Cerebellar nuclear complex (tissue), 1 donor: ENCODE measurements at regions not wholly inside any gene's neighbourhood (a gene's known extent, or its start where the extent isn't known, plus 50 kb on each side); places are given as distances from the start of the nearest gene placed in this dataset.

Experiments
- DNase-seq, 2 experiments: peaks; one replicate each; lab custom pipeline; 2025; lab: John Stamatoyannopoulos, UW

GRCh38 chr21:25375675-25376074 is 231.6 kb downstream of the MRPL39 start:
- no peak for DNase-seq

DNA sequence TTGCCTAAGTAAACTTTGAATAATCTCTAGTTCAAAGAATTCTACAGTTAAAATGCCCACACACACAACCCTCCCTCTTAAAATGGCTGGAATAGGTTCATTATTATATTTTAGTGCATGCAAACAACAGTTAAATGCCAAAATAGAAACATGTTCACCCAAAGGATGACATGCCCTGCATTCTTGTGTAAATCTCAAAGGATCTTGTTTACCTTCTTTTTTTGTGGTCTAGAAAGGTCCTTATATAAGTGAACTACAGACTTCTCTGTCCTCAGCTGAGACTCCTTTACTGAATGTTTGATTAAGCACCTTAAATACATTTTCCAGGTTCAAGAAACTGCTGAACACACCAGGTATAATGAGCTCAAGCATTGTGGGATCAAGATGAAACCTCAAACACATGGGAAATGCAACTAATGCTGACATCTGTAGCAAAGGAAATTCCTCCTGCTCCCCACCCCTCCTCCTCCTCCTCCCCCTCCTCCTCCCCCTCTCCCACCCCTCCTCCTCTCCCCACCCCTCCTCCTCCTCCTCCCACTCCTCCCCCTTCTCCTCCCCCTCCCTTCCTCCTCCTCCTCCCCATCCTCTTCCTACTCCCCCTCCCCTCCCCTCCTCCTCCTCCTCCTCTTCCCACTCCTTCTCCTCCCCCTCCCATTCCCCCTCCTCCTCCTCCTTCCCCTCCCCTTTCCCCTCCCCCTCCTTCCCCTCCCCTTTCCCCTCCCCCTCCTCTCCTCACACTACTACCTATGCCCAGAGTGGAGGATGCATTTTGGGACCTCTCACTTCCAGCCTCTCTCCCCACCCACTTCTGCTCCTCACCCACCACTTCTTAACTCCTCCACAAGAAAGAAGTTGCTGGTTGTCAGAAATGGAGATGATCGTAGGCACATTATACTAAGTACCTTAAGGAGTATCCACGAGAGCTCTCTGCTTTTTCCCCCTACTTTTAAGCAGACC is 233.9 kb downstream of the MRPL39 start:
- DNase-seq = no peak

GRCh38 chr21:25371841-25372425 is 235.3 kb downstream of the MRPL39 start:
- DNase-seq = no peak

GRCh38 chr21:25370311-25370744 is 237.0 kb downstream of the MRPL39 start:
- no peak for DNase-seq

GRCh38 chr21:25369524-25370300 is 237.6 kb downstream of the MRPL39 start:
- DNase-seq = no peak

DNA sequence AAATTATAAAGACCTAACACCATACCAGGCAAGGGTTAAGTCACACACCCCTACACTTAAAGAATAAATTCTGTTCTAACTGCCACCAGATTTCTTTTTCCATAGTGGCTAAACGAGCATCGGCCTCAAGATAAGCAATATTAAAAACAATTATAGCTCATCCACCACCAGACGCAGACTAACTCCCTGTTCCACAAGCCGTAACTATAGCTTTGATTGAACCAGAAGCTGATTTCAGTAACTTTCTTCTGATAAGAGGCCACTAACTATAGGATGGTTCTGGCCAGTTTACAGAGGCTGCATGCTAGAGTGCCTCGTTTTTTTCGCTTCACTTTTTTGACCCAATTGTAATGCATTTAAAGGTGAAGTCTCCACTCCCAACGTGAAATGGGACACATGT is 238.8 kb downstream of the MRPL39 start:
- DNase-seq = no peak

DNA sequence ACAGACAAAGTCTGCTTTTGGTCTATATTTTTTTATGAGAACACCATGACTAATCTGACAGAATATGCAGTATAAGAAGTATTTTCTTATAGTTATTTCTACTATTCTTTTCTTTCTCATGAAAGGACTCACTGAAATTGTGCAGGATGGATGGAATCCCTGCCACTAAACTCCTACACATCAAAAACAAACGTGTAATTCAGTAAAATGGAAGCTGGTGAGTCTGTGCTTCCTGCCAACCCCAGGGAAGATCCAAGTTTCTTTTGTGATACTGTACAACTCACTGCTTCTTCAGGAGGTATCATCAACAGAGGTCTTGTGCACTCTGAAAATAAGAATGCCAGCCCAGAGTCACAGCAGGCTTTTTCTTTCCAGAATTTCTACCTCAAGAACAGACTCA is 241.2 kb downstream of the MRPL39 start:
- DNase-seq = no peak

DNA sequence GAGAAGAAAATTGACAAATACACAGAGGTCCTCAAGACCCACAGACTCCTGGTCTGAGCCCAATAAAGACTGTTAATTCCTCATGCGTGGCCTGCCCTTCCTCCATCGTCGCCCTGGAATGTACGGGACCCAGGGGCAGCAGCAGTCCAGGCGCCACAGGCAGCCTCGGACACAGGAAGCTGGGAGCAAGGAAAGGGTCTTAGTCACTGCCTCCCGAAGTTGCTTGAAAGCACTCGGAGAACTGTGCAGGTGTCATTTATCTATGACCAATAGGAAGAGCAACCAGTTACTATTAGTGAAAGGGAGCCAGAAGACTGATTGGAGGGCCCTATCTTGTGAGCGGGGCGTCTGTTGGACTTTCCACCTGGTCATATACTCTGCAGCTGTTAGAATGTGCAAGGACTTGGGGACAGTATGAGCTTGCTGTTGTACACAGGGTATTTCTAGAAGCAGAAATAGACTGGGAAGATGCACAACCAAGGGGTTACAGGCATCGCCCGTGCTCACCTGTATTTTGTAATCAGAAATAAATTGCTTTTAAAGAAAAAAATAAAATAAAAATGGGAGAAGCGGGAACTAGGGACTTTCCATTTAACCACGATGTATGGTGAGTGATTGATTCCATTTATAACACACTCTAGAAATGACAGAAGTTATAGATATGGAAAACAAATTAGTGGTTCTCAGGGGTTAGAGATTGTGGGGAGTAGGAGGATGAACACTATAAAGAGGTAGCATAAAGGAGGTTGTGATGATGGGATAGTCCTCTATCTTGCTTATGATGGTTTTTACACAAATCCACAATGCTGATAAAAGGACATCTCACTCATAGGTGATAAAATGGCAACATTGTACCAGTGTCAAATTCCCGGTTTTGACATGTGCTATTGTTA is 244.7 kb downstream of the MRPL39 start:
- DNase-seq = no peak

DNA sequence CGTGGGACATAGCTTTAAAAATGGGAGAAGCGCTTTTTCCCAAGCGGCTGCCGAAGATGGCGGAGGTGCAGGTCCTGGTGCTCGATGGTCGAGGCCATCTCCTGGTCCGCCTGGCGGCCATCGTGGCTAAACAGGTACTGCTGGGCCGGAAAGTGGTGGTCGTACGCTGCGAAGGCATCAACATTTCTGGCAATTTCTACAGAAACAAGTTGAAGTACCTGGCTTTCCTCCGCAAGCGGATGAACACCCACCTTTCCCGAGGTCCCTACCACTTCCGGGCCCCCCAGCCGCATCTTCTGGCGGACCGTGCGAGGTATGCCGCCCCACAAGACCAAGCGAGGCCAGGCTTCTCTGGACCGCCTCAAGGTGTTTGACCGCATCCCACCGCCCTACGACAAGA is 245.5 kb downstream of the MRPL39 start:
- no peak for DNase-seq

GRCh38 chr21:25361097-25361496 is 246.2 kb downstream of the MRPL39 start:
- DNase-seq = no peak

- DNase-seq = no peak
These were observed 246.7 kb downstream of the MRPL39 start for GRCh38 chr21:25360593-25360992.

- no peak for DNase-seq
These were observed 247.6 kb downstream of the MRPL39 start for GRCh38 chr21:25359724-25360123.

DNA sequence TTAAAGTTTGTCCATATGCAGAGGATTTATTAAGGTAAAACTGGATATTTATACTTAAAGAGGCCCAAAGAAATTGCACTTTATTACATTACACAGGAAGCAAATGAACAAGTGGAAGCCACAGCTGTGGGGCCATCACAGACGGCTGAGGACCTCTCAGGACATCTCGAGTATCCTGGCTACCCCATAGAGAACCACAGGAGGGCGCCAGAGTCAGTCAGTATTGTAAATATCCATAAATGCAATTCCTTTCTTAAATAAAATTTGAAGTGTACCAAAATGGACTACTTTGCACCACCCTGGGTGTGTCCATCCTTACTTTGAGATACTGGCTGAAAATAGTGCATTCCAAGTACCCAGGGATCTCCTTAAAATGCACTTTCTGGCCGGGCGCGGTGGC is 257.2 kb downstream of the MRPL39 start:
- no peak for DNase-seq

GRCh38 chr21:25343774-25344545 is 263.3 kb downstream of the MRPL39 start:
- no peak for DNase-seq

DNA sequence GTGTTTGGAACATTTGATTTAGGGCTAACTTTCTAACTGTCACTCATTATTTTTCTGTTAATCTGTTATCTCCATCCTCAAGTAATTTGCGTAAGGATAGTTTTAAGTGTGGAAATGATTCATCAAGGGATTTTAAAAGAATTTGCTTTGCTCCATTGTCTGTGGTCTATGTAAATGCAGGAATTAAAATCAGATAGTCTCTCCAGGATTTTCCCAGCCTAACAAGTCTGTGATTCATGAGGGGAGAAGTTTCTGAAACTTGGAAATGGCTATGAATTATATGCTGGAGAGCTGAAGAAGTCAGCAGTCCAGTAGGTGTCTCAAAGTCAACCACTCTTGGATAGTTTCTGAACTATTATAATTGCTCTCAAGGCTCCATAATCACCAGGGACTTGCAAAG is 264.5 kb downstream of the MRPL39 start:
- no peak for DNase-seq

- DNase-seq = no peak
These were observed 265.3 kb downstream of the MRPL39 start for GRCh38 chr21:25341981-25342380.

GRCh38 chr21:25338415-25338814 is 268.9 kb downstream of the MRPL39 start:
- no peak for DNase-seq

DNA sequence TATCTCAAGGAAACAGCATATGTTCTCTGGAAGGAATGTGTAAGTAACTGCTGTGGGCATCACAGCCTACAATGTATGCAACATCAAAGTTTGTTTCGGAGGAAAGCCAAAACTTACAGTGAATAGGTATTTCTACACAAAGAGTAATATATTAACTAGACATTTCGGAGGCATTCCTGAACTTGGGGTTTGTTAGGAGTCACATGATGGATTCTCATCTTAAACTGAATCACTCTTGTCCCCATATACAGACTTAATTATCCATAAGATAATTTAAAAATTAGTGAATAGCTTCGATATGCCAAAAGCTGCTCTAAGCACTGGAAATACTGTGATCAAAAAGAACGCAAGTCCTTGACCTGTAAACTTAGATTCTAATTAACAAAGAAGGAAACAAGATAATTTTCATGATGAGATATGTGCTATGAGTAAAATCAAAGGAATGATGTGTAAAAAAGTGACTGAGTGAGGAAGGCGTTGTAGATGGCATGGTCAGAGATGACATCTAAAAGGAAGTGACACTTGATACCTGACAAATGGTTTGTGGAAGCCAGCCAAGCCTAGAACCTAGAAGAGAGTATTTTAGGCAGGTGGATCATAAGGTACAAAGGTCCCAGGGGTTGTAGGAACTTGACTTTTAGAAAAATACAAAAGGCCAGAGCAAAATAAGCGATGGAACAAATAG is 273.1 kb downstream of the MRPL39 start:
- no peak for DNase-seq

- no peak for DNase-seq
These were observed 276.0 kb downstream of the MRPL39 start for GRCh38 chr21:25331286-25331685.

DNA sequence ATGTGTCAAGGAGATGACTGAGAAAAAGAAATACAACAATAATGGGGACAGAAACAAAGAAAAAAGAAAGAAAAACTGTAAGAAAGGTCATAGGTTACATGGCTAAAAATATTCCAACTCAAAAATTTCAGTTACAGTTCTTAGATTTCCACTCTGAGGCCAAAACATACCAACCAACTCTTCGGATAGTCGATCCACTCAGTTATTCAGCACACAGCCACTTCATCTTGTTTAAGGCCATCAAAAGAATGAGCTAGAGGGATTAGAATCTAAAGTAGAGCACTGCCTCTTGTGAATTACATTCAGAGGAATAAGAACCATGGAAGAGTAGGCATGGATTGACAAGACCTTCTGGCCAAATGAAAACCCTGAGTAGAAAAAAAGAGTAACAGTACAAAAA is 277.0 kb downstream of the MRPL39 start:
- no peak for DNase-seq
